IMR-90 (cell line): ENCODE measurements at regions not wholly inside any gene's neighbourhood (a gene's known extent, or its start where the extent isn't known, plus 50 kb on each side); places are given as distances from the start of the nearest gene placed in this dataset.

Experiments
- ATAC-seq: fragments of 200-7000 bp; cut with Tn5 transposase; 2 replicates; pipeline ENCODE4 v1.9.1; 2020; ENCODE audit warnings: low read depth, mild to moderate bottlenecking, moderate library complexity
- BruUV-seq: library from RNA; stranded (reverse); fragments of 400-500 nt; replicated peaks from 2 replicates; lab custom pipeline; 2021; lab: Mats Ljungman, UMichigan
- CTCF ChIA-PET: fragments of 300-600 bp; formaldehyde crosslinking; extraction: SDS; loops from one replicate; lab custom pipeline; 2021; ENCODE audit warnings: antibody characterized with exemption; lab: Yijun Ruan, JAX
- POLR2A ChIA-PET: fragments of 300-600 bp; sonication (Branson Sonifier 250); formaldehyde crosslinking; loops from one replicate; lab custom pipeline; 2022; ENCODE audit warnings: antibody characterized with exemption; ENCODE audit not compliant: unreplicated experiment; lab: Charles Lee
- DNase-seq: peaks from one replicate; pipeline ENCODE4 v3.0.0; 2013
- H2AFZ ChIP-seq: replicated peaks from 2 replicates; pipeline ENCODE3; 2013; ENCODE audit warnings: low read length, mild to moderate bottlenecking; ENCODE audit not compliant: poor library complexity
- H2AK5ac ChIP-seq: 2 replicates; pipeline ENCODE4 v1.6.1; 2013; ENCODE audit warnings: low read depth, low read length, inconsistent platforms
- H2AK9ac ChIP-seq: replicated peaks from 2 replicates; pipeline ENCODE3; 2013; ENCODE audit warnings: mild to moderate bottlenecking, low read depth, low read length, moderate library complexity; ENCODE audit not compliant: poor library complexity
- H2BK120ac ChIP-seq: 2 replicates; pipeline ENCODE4 v1.6.1; 2013; ENCODE audit warnings: low read depth, low read length, inconsistent platforms
- H2BK15ac ChIP-seq: 3 replicates; pipeline ENCODE4 v1.6.1; 2013; ENCODE audit warnings: low read depth, low read length, inconsistent platforms
- H2BK20ac ChIP-seq: 2 replicates; pipeline ENCODE4 v1.6.1; 2013; ENCODE audit warnings: low read depth, mild to moderate bottlenecking, inconsistent platforms, low read length, moderate library complexity
- H2BK5ac ChIP-seq: 2 replicates; pipeline ENCODE4 v1.6.1; 2013; ENCODE audit warnings: mild to moderate bottlenecking, low read depth, low read length, inconsistent platforms; ENCODE audit not compliant: poor library complexity, severe bottlenecking
- H3K14ac ChIP-seq: replicated peaks from 2 replicates; pipeline ENCODE4 v1.6.1; 2013; ENCODE audit warnings: low read depth, low read length, inconsistent platforms
- H3K18ac ChIP-seq: 2 replicates; pipeline ENCODE4 v1.6.1; 2013; ENCODE audit warnings: low read depth, low read length, control low read depth
- H3K23ac ChIP-seq: 2 replicates; pipeline ENCODE4 v1.6.1; 2013; ENCODE audit warnings: low read depth, low read length, inconsistent platforms
- H3K27ac ChIP-seq: 2 replicates; pipeline ENCODE4 v1.5.1; 2013; ENCODE audit warnings: mild to moderate bottlenecking, control low read depth, low read length; ENCODE audit not compliant: insufficient read depth
- H3K27me3 ChIP-seq: 2 replicates; pipeline ENCODE4 v1.6.1; 2013; ENCODE audit warnings: low read length; ENCODE audit not compliant: control insufficient read depth, insufficient read depth
- H3K36me3 ChIP-seq: 2 replicates; pipeline ENCODE4 v1.6.1; 2013; ENCODE audit warnings: low read length, mixed read lengths; ENCODE audit not compliant: control insufficient read depth, insufficient read depth
- H3K4ac ChIP-seq: 2 replicates; pipeline ENCODE4 v1.6.1; 2013; ENCODE audit warnings: low read depth, low read length, inconsistent platforms
- H3K4me1 ChIP-seq: 2 replicates; pipeline ENCODE4 v1.6.1; 2013; ENCODE audit warnings: low read length, mixed read lengths; ENCODE audit not compliant: control insufficient read depth, insufficient read depth
- H3K4me2 ChIP-seq: 2 replicates; pipeline ENCODE4 v1.6.1; 2013; ENCODE audit warnings: low read depth, mild to moderate bottlenecking, control low read depth, low read length, moderate library complexity
- H3K4me3 ChIP-seq: 2 replicates; pipeline ENCODE4 v1.5.1; 2013; ENCODE audit warnings: low read depth, mild to moderate bottlenecking, control low read depth, low read length, moderate library complexity; ENCODE audit not compliant: insufficient read depth
- H3K56ac ChIP-seq: 2 replicates; pipeline ENCODE4 v1.6.1; 2013; ENCODE audit warnings: low read length, inconsistent platforms; ENCODE audit not compliant: insufficient read depth; ENCODE audit errors: extremely low read depth
- H3K79me1 ChIP-seq, 2 experiments: 2 replicates each; pipeline ENCODE4 v1.6.1; 2013; ENCODE audit warnings: low read length in 2 of 2, inconsistent platforms in 1 of 2, low read depth in 1 of 2
- H3K9ac ChIP-seq: 2 replicates; pipeline ENCODE4 v1.6.1; 2013; ENCODE audit warnings: low read depth, low read length, control low read depth
- H3K9me1 ChIP-seq: 2 replicates; pipeline ENCODE4 v1.6.1; 2013; ENCODE audit warnings: low read length, inconsistent platforms; ENCODE audit not compliant: insufficient read depth
- H3K9me3 ChIP-seq: 2 replicates; pipeline ENCODE4 v1.6.1; 2013; ENCODE audit warnings: low read length; ENCODE audit not compliant: control insufficient read depth, insufficient read depth
- H4K20me1 ChIP-seq: 2 replicates; pipeline ENCODE4 v1.6.1; 2013; ENCODE audit warnings: low read length, inconsistent platforms; ENCODE audit not compliant: insufficient read depth
- H4K5ac ChIP-seq: 2 replicates; pipeline ENCODE4 v1.6.1; 2013; ENCODE audit warnings: mild to moderate bottlenecking, low read depth, low read length, control low read depth
- H4K8ac ChIP-seq, 2 experiments: 2 replicates each; pipeline ENCODE4 v1.6.1; 2013; ENCODE audit warnings: low read depth in 2 of 2, low read length in 2 of 2, control low read depth in 1 of 2, inconsistent platforms in 1 of 2
- H4K91ac ChIP-seq: 2 replicates; pipeline ENCODE4 v1.6.1; 2013; ENCODE audit warnings: low read depth, low read length, inconsistent platforms; ENCODE audit not compliant: insufficient read depth
- BHLHE40 ChIP-seq: fragments of 150-350 bp; IDR thresholded peaks from 2 replicates; pipeline ENCODE4 v1.6.1; 2016; ENCODE audit warnings: mild to moderate bottlenecking, low read depth, low read length
- CEBPB ChIP-seq: IDR thresholded peaks from 2 replicates; pipeline ENCODE4 v1.6.1; 2012; ENCODE audit warnings: low read depth, low read length, improper control_type of control experiment
- FOS ChIP-seq: fragments of 150-350 bp; IDR thresholded peaks from 2 replicates; pipeline ENCODE4 v1.6.1; 2016; ENCODE audit warnings: low read depth, low read length
- MAFK ChIP-seq: IDR thresholded peaks from 2 replicates; pipeline ENCODE4 v1.6.1; 2012; ENCODE audit warnings: low read depth, low read length, improper control_type of control experiment
- MAZ ChIP-seq: IDR thresholded peaks from 2 replicates; pipeline ENCODE4 v1.6.1; 2012; ENCODE audit warnings: low read depth, mild to moderate bottlenecking, low read length, improper control_type of control experiment, moderate library complexity, borderline replicate concordance
- MXI1 ChIP-seq: IDR thresholded peaks from 2 replicates; pipeline ENCODE4 v1.6.1; 2012; ENCODE audit warnings: low read depth, mild to moderate bottlenecking, low read length, moderate library complexity, borderline replicate concordance
- NFE2L2 ChIP-seq: fragments of 150-350 bp; IDR thresholded peaks from 2 replicates; pipeline ENCODE4 v1.6.1; 2016; ENCODE audit warnings: low read depth, mild to moderate bottlenecking, low read length
- RAD21 ChIP-seq: IDR thresholded peaks from 2 replicates; pipeline ENCODE4 v1.6.1; 2012; ENCODE audit warnings: low read length, improper control_type of control experiment
- RCOR1 ChIP-seq: IDR thresholded peaks from 2 replicates; pipeline ENCODE4 v1.6.1; 2012; ENCODE audit warnings: mild to moderate bottlenecking, low read length, improper control_type of control experiment; ENCODE audit not compliant: insufficient replicate concordance
- USF2 ChIP-seq: fragments of 150-350 bp; IDR thresholded peaks from 2 replicates; pipeline ENCODE4 v1.6.1; 2017; ENCODE audit warnings: mild to moderate bottlenecking, antibody characterized with exemption, low read length, low read depth
- WGBS, 2 experiments: methylation state at CpG; one replicate each; pipeline versions ENCODE4 v1.1.5 to v1.1.7; 2013; ENCODE audit warnings: missing lambda C conversion rate in 2 of 2; ENCODE audit not compliant: insufficient read length in 1 of 2; ENCODE audit errors: extremely low coverage in 2 of 2; 5-methylcytosine and 5-hydroxymethylcytosine counted together
- dilution Hi-C: fragments of 300-500 bp; cut with HindIII; formaldehyde crosslinking; loops from one replicate; pipeline ENCODE4 v1.14.3; 2018; ENCODE audit warnings: low sequenced_read_pairs; ENCODE audit not compliant: unreplicated experiment
- in situ Hi-C: fragments of 300-500 bp; cut with MboI; formaldehyde crosslinking; loops from 3 replicates; pipeline ENCODE4 v1.14.3; 2019; ENCODE audit warnings: low sequenced_read_pairs, inconsistent platforms, mixed read lengths
- intact Hi-C: fragments of 100-400 bp; cut with micrococcal nuclease; formaldehyde crosslinking; loops from 2 replicates; pipeline ENCODE4 v1.10.0; 2022

DNA sequence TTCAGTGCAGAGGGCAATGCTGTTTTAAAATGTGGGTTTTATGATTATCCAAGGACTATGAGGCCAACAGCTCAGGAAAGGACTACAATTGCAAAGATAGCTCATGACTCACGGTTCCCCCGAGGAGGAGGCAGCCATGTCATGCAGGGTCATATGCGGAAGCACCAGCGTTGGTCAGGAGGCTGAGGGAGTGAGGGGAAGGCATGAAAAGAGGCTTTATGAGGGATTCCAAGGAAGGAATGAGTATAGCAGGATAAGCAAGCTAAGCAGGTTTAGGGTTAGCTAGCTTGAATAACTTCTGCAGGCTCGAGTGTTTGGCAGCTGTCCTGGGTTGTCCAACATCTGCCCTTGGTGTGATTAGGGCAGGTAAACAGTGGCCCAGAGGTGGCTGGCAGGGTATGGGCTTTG is 495.1 kb downstream of the SETD4 start:
- Histone ChIP-seq H3K18ac (peak overlapping the region; percentile 14), H3K4me2 (peak overlapping the region; percentile 6; the same call in 1 of the 2 replicates), H3K79me1 (0 out of 4 replicates have a peak, but pooled peaks cover 0 to 3% of the 10 kb centered on the region in 2 experiments), H4K8ac (peak overlapping the region; percentile 3 to 80; a peak in 3 of 4 replicates), H2BK20ac (peak overlapping the region; percentile 82; the same call in 1 of the 2 replicates), H3K23ac (peak overlapping the region; percentile 47; the same call in 1 of the 2 replicates), H2BK15ac (peak overlapping the region; percentile 60; the same call in 2 of the 3 replicates), H3K4ac (peak overlapping the region; percentile 79), H4K5ac (peak overlapping the region; percentile 13), H3K14ac (peak overlapping the region; percentile 49), H3K27ac (peak overlapping the region; percentile 22), H2BK5ac (peak overlapping the region; percentile 93), H3K9me3 (no peaks in the 10 kb centered on the region; the same call in 1 of the 2 replicates), H4K91ac (peak overlapping the region; percentile 65), H2BK120ac (peak overlapping the region; percentile 88), H2AFZ (peak overlapping the region; percentile 15), H3K9me1 (peaks cover 22% of the 10 kb centered on the region), H2AK5ac (peak overlapping the region; percentile 97), H3K4me1 (peaks cover 16% of the 10 kb centered on the region), H3K9ac (no peak overlapping the region), H4K20me1 (no peaks in the 10 kb centered on the region), H3K4me3 (no peak overlapping the region), H3K27me3 (no peaks in the 10 kb centered on the region), H2AK9ac (peak overlapping the region; percentile 75), H3K56ac (no peak overlapping the region; the same call in 1 of the 2 replicates), H3K36me3 (no peaks in the 10 kb centered on the region)
- BruUV-seq = no TSS peak
- dilution Hi-C loops = no loop called here
- peak; percentile 91 for ATAC-seq
- peak; percentile 72 for TF ChIP-seq MAFK
- TF ChIP-seq MAZ = peak; percentile 72; the same call in 1 of the 2 replicates
- TF ChIP-seq BHLHE40 = peak; percentile 61
- TF ChIP-seq NFE2L2 = peak; percentile 48; the same call in 1 of the 2 replicates
- TF ChIP-seq CEBPB = peak; percentile 54; the same call in 1 of the 2 replicates
- peak; percentile 35; the same call in 1 of the 2 replicates for TF ChIP-seq RAD21
- TF ChIP-seq MXI1 = no peak
- no peak for TF ChIP-seq RCOR1
- peak; percentile 44; the same call in 1 of the 2 replicates for TF ChIP-seq USF2
- TF ChIP-seq FOS = peak; percentile 84
- in situ Hi-C loops = no loop called here
- peak; percentile 95 for DNase-seq
- intact Hi-C loops = no loop called here
- 0% methylated on average over 3 of the region's 5 CpGs; no CpG with 5 or more reads in 1 of the 2 experiments for WGBS, 2 experiments
- ChIA-PET POLR2A (no interaction called here), CTCF (interaction anchor here (1.0 to 1.4 kb wide), 2 partner anchors 11 to 45 kb away, joined by 3 read pairs; no protein-coding TSS in a partner anchor)
